ENCODE measurements at regions not wholly inside any gene's neighbourhood (a gene's known extent, or its start where the extent isn't known, plus 50 kb on each side); places are given as distances from the start of the nearest gene placed in this dataset.

DNA sequence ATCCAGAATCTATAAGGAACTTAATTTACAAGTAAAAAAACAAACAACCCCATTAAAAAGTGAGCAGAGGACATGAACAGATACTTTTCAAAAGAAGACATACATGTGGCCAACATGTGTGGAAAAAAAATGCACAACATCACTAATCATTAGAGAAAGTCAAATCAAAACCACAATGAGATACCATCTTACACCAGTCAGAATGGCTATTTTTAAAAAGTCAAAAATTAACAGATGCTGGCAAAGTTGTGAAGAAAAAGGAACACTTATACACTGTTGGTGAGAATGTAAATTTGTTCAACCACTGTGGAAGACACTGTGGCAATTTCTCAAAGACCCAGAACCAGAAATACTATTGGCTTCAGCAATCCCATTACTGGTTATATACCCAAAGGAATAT, 830.0 kb upstream of the ALCAM start:
- no peak overlapping the region for H3K4me3 Mint-ChIP-seq
- Histone ChIP-seq H3K79me2 (ENCODE audit: low read depth) (no peaks in the 10 kb centered on the region), H3K36me3 (no peaks in the 10 kb centered on the region), H3K9me3 (ENCODE audit: low read depth) (no peaks in the 10 kb centered on the region), H3K27me3 (no peaks in the 10 kb centered on the region), H3K4me1 (no peaks in the 10 kb centered on the region), H2AFZ (replicated peaks) (no peak overlapping the region), H3K27ac (no peak overlapping the region), H3K4me3 (no peak overlapping the region), H4K20me1 (ENCODE audit: low read depth) (no peaks in the 10 kb centered on the region), H3K4me2 (no peak overlapping the region), H3K9ac (no peak overlapping the region), H3F3A (ENCODE audit: low read depth) (no peaks in the 10 kb centered on the region)
- TF ChIP-seq EZH2phosphoT487 (IDR thresholded peaks at IDR 0.05) = no peak
- TF ChIP-seq, protein P1, sequence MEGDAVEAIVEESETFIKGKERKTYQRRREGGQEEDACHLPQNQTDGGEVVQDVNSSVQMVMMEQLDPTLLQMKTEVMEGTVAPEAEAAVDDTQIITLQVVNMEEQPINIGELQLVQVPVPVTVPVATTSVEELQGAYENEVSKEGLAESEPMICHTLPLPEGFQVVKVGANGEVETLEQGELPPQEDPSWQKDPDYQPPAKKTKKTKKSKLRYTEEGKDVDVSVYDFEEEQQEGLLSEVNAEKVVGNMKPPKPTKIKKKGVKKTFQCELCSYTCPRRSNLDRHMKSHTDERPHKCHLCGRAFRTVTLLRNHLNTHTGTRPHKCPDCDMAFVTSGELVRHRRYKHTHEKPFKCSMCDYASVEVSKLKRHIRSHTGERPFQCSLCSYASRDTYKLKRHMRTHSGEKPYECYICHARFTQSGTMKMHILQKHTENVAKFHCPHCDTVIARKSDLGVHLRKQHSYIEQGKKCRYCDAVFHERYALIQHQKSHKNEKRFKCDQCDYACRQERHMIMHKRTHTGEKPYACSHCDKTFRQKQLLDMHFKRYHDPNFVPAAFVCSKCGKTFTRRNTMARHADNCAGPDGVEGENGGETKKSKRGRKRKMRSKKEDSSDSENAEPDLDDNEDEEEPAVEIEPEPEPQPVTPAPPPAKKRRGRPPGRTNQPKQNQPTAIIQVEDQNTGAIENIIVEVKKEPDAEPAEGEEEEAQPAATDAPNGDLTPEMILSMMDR (IDR thresholded peaks at IDR 0.05) = no peak
- peaks cover 2% of the 10 kb centered on the region for H3K27me3 Mint-ChIP-seq (ENCODE audit: insufficient read depth, low read depth)
- no peak for DNase-seq (ENCODE audit: low spot score)
- H3K27ac Mint-ChIP-seq = no peak overlapping the region
- no peaks in the 10 kb centered on the region for H3K36me3 Mint-ChIP-seq
- no peaks in the 10 kb centered on the region for H3K4me1 Mint-ChIP-seq
- H3K9me3 Mint-ChIP-seq = peaks cover 9% of the 10 kb centered on the region

GRCh38 chr3:104537323-104537722, 829.4 kb upstream of the ALCAM start:
- Mint-ChIP-seq H3K4me1 (no peaks in the 10 kb centered on the region), H3K36me3 (no peaks in the 10 kb centered on the region), H3K27me3 (ENCODE audit: insufficient read depth, low read depth) (peaks cover 2% of the 10 kb centered on the region), H3K4me3 (no peak overlapping the region), H3K27ac (no peak overlapping the region), H3K9me3 (peaks cover 4% of the 10 kb centered on the region)
- Histone ChIP-seq H3K4me2 (no peak overlapping the region), H4K20me1 (ENCODE audit: low read depth) (no peaks in the 10 kb centered on the region), H3K27ac (no peak overlapping the region), H3K9me3 (ENCODE audit: low read depth) (no peaks in the 10 kb centered on the region), H3K4me1 (no peaks in the 10 kb centered on the region), H3K79me2 (ENCODE audit: low read depth) (no peaks in the 10 kb centered on the region), H3K27me3 (no peaks in the 10 kb centered on the region), H2AFZ (replicated peaks) (no peak overlapping the region), H3K9ac (no peak overlapping the region), H3F3A (ENCODE audit: low read depth) (no peaks in the 10 kb centered on the region), H3K36me3 (no peaks in the 10 kb centered on the region), H3K4me3 (no peak overlapping the region)
- TF ChIP-seq EZH2phosphoT487 (IDR thresholded peaks at IDR 0.05) (no peak), EZH2 (IDR thresholded peaks at IDR 0.05) (no peak)
- TF ChIP-seq, protein P1 (IDR thresholded peaks at IDR 0.05) = no peak
- no peak for DNase-seq (ENCODE audit: low spot score)

GRCh38 chr3:104546301-104546700, 820.4 kb upstream of the ALCAM start:
- Mint-ChIP-seq H3K27ac (no peak overlapping the region), H3K9me3 (peaks cover 3% of the 10 kb centered on the region), H3K27me3 (ENCODE audit: insufficient read depth, low read depth) (no peaks in the 10 kb centered on the region), H3K36me3 (no peaks in the 10 kb centered on the region), H3K4me3 (no peak overlapping the region), H3K4me1 (peaks cover 9% of the 10 kb centered on the region)
- Histone ChIP-seq H2AFZ (replicated peaks) (no peak overlapping the region), H3K4me2 (no peak overlapping the region), H4K20me1 (ENCODE audit: low read depth) (no peaks in the 10 kb centered on the region), H3K9me3 (ENCODE audit: low read depth) (no peaks in the 10 kb centered on the region), H3K79me2 (ENCODE audit: low read depth) (no peaks in the 10 kb centered on the region), H3K9ac (no peak overlapping the region), H3F3A (ENCODE audit: low read depth) (peaks cover 3% of the 10 kb centered on the region), H3K27ac (no peak overlapping the region), H3K4me3 (no peak overlapping the region), H3K4me1 (peaks cover 18% of the 10 kb centered on the region), H3K36me3 (no peaks in the 10 kb centered on the region), H3K27me3 (no peaks in the 10 kb centered on the region)
- DNase-seq (ENCODE audit: low spot score) = no peak
- TF ChIP-seq EZH2 (IDR thresholded peaks at IDR 0.05) = no peak
- no peak for TF ChIP-seq EZH2phosphoT487 (IDR thresholded peaks at IDR 0.05)
- TF ChIP-seq, protein P1 (IDR thresholded peaks at IDR 0.05) = no peak

All from neural progenitor cell (in vitro differentiated cells).